Stomach (tissue), 4 donors: ENCODE measurements at regions not wholly inside any gene's neighbourhood (a gene's known extent, or its start where the extent isn't known, plus 50 kb on each side); places are given as distances from the start of the nearest gene placed in this dataset.

Experiments used
- CTCF ChIP-seq, 7 experiments: fragments of 450-650 bp in 4 of 7; fragments of 200-600 bp in 3 of 7; sonication (generic) in 3 of 7; IDR thresholded peaks; one replicate each; pipeline ENCODE4 v1.5.1; 2016 to 2019; ENCODE audit warnings: antibody characterized with exemption in 7 of 7, control low read depth in 2 of 7, mild to moderate bottlenecking in 1 of 7
- EP300 ChIP-seq: sonication (generic); formaldehyde crosslinking; IDR thresholded peaks from one replicate; pipeline ENCODE4 v1.6.1; 2017; ENCODE audit warnings: antibody characterized with exemption
- POLR2A ChIP-seq, 4 donors: fragments of 450-650 bp; IDR thresholded peaks; one replicate each; pipeline ENCODE4 v1.6.1; 2016; ENCODE audit warnings: antibody characterized with exemption in 4 of 4, control low read depth in 2 of 4, mild to moderate bottlenecking in 1 of 4, moderate library complexity in 1 of 4
- POLR2AphosphoS5 ChIP-seq, 3 donors: sonication (generic); formaldehyde crosslinking; IDR thresholded peaks; one replicate each; pipeline ENCODE4 v1.6.1; 2016; ENCODE audit warnings: antibody characterized with exemption in 3 of 3

- TF ChIP-seq CTCF (IDR thresholded peaks at IDR 0.05) (no peak), POLR2AphosphoS5 (IDR thresholded peaks at IDR 0.05) (no peak), POLR2A (IDR thresholded peaks at IDR 0.05) (no peak), EP300 (no peak)
Measured at GRCh38 chr4:110898290-110898689, 275.4 kb upstream of the PITX2 start.
